HEK293 (cell line): ENCODE measurements at regions not wholly inside any gene's neighbourhood (a gene's known extent, or its start where the extent isn't known, plus 50 kb on each side); places are given as distances from the start of the nearest gene placed in this dataset.

ENCODE experiments used
- CTCF ChIA-PET: fragments of 350-600 bp; formaldehyde crosslinking; extraction: SDS; loops from one replicate; lab custom pipeline; 2021; ENCODE audit warnings: antibody characterized with exemption; lab: Yijun Ruan, JAX
- POLR2A ChIA-PET: fragments of 300-600 bp; formaldehyde crosslinking; extraction: SDS; loops from one replicate; lab custom pipeline; 2020; ENCODE audit warnings: antibody characterized with exemption, inconsistent platforms; lab: Yijun Ruan, JAX
- H3K27ac ChIP-seq: fragments of 200-500 bp; sonication (Bioruptor generic); 2 replicates; pipeline ENCODE4 v1.5.1; 2014; ENCODE audit warnings: low read depth, low read length, control low read depth, inconsistent platforms; ENCODE audit errors: extremely low read depth
- H3K36me3 ChIP-seq, 2 experiments: fragments of 200-500 bp in 1 of 2; sonication (Bioruptor generic) in 1 of 2; 1 replicate in 1 of 2; 2 replicates in 1 of 2; pipeline ENCODE4 v1.5.1; 2014 to 2017; ENCODE audit warnings: inconsistent platforms in 2 of 2, low read length in 2 of 2; ENCODE audit not compliant: control insufficient read depth in 2 of 2, insufficient read depth in 1 of 2
- H3K4me1 ChIP-seq: fragments of 200-500 bp; sonication (Bioruptor generic); 2 replicates; pipeline ENCODE4 v1.5.1; 2014; ENCODE audit warnings: mild to moderate bottlenecking, low read length, inconsistent platforms; ENCODE audit not compliant: control insufficient read depth, insufficient read depth
- H3K4me3 ChIP-seq: 2 replicates; pipeline ENCODE4 v1.5.1; 2011; ENCODE audit warnings: low read depth, mild to moderate bottlenecking, control low read depth, low read length, moderate library complexity
- H3K9me3 ChIP-seq: fragments of 200-500 bp; sonication (Bioruptor generic); 2 replicates; pipeline ENCODE4 v1.5.1; 2014; ENCODE audit warnings: low read depth, low read length, inconsistent platforms; ENCODE audit not compliant: control insufficient read depth, insufficient read depth
- FEZF1 ChIP-seq: fragments of 450-650 bp; formaldehyde crosslinking; IDR thresholded peaks from 2 replicates; pipeline ENCODE4 v1.5.1; 2016; ENCODE audit warnings: missing biosample characterization, missing genetic modification characterization
- GLI2 ChIP-seq: fragments of 450-650 bp; formaldehyde crosslinking; IDR thresholded peaks from 2 replicates; pipeline ENCODE4; 2017; ENCODE audit warnings: missing biosample characterization, missing genetic modification characterization, low read depth, borderline replicate concordance
- OVOL3 ChIP-seq: fragments of 450-650 bp; formaldehyde crosslinking; IDR thresholded peaks from 2 replicates; pipeline ENCODE4 v1.5.1; 2016; ENCODE audit warnings: missing biosample characterization, missing genetic modification characterization
- SP7 ChIP-seq: fragments of 450-650 bp; formaldehyde crosslinking; IDR thresholded peaks from 2 replicates; pipeline ENCODE4 v1.5.1; 2016; ENCODE audit warnings: missing biosample characterization, missing genetic modification characterization
- ZNF146 ChIP-seq: fragments of 450-650 bp; formaldehyde crosslinking; IDR thresholded peaks from 2 replicates; pipeline ENCODE4 v1.5.1; 2016; ENCODE audit warnings: missing biosample characterization, missing genetic modification characterization
- ZNF184 ChIP-seq: fragments of 450-650 bp; IDR thresholded peaks from 2 replicates; pipeline ENCODE4 v1.5.1; 2018; ENCODE audit warnings: missing biosample characterization, mild to moderate bottlenecking, missing genetic modification characterization
- ZNF19 ChIP-seq: fragments of 450-650 bp; formaldehyde crosslinking; IDR thresholded peaks from 2 replicates; pipeline ENCODE4; 2016; ENCODE audit warnings: missing biosample characterization, missing genetic modification characterization, low read depth
- ZNF24 ChIP-seq: fragments of 450-650 bp; formaldehyde crosslinking; IDR thresholded peaks from 2 replicates; pipeline ENCODE4 v1.5.1; 2016; ENCODE audit warnings: missing biosample characterization, missing genetic modification characterization
- ZNF350 ChIP-seq: fragments of 450-650 bp; formaldehyde crosslinking; IDR thresholded peaks from 2 replicates; pipeline ENCODE4 v1.5.0; 2017; ENCODE audit warnings: missing biosample characterization, mild to moderate bottlenecking, missing genetic modification characterization
- ZNF426 ChIP-seq: fragments of 450-650 bp; formaldehyde crosslinking; IDR thresholded peaks from 2 replicates; pipeline ENCODE4 v1.5.1; 2017; ENCODE audit warnings: missing biosample characterization, missing genetic modification characterization, mild to moderate bottlenecking, inconsistent platforms, moderate library complexity
- ZNF473 ChIP-seq: fragments of 450-650 bp; formaldehyde crosslinking; IDR thresholded peaks from 2 replicates; pipeline ENCODE4 v1.5.1; 2017; ENCODE audit warnings: missing biosample characterization, missing genetic modification characterization
- ZNF501 ChIP-seq: fragments of 450-650 bp; formaldehyde crosslinking; IDR thresholded peaks from 2 replicates; pipeline ENCODE4 v1.5.1; 2016; ENCODE audit warnings: missing biosample characterization, missing genetic modification characterization
- ZNF514 ChIP-seq: fragments of 450-650 bp; formaldehyde crosslinking; IDR thresholded peaks from 2 replicates; pipeline ENCODE4 v1.5.1; 2016; ENCODE audit warnings: missing biosample characterization, missing genetic modification characterization
- ZNF596 ChIP-seq: fragments of 450-650 bp; IDR thresholded peaks from 2 replicates; pipeline ENCODE4 v1.5.0; 2018; ENCODE audit warnings: missing biosample characterization, mild to moderate bottlenecking, missing genetic modification characterization, moderate library complexity
- ZNF658 ChIP-seq: fragments of 450-650 bp; formaldehyde crosslinking; IDR thresholded peaks from 2 replicates; pipeline ENCODE4; 2016; ENCODE audit warnings: missing biosample characterization, missing genetic modification characterization
- ZNF837 ChIP-seq: fragments of 450-650 bp; formaldehyde crosslinking; IDR thresholded peaks from 2 replicates; pipeline ENCODE4 v1.5.1; 2016; ENCODE audit warnings: missing biosample characterization, missing genetic modification characterization
- ZSCAN30 ChIP-seq: fragments of 450-650 bp; IDR thresholded peaks from 2 replicates; pipeline ENCODE4 v1.5.1; 2018; ENCODE audit warnings: missing biosample characterization, mild to moderate bottlenecking, missing genetic modification characterization, moderate library complexity
- TF ChIP-seq, protein P1 (sequence below): fragments of 450-650 bp; formaldehyde crosslinking; IDR thresholded peaks from 2 replicates; pipeline ENCODE4 v1.5.1; 2016; ENCODE audit warnings: missing biosample characterization, missing genetic modification characterization
- TF ChIP-seq, protein P2 (sequence below): IDR thresholded peaks from 2 replicates; pipeline ENCODE4 v1.6.1; 2011; ENCODE audit warnings: mild to moderate bottlenecking, low read depth, low read length, borderline replicate concordance
- TF ChIP-seq, protein P3 (sequence below): fragments of 450-650 bp; formaldehyde crosslinking; IDR thresholded peaks from 2 replicates; pipeline ENCODE4 v1.5.1; 2016; ENCODE audit warnings: missing biosample characterization, missing genetic modification characterization, borderline replicate concordance

DNA sequence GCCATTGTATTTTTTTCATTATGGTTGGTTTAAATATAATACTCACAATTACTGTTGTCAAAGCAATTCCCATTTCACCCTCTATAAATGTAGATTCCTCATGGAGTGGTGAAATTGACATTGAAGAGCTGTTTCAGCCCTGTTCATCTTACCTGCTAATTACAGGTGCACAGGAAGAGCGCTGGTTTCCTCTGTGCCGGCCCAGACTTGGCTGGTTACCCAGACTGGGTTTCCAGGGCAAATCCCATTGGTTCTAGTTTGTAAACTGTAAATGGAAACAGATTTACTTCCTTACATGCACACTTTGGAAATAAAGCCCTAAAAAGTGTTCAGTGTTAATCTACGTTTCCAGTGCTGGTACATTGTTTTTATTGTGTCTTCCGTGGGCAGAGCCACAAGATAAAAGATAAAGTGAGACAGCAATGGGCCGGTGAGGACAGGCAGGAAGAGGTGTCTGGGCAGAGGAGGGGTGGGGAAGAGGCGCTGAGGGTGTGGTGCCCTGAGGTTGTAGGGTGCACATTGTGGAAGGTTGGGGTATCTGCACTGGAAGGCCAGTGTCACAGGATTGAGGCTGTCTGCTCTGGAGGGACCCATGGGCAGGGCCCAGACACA is 71.6 kb upstream of the ZPBP start:
- Histone ChIP-seq H3K9me3 (no peaks in the 10 kb centered on the region), H3K36me3 (no peaks in the 10 kb centered on the region), H3K27ac (no peak overlapping the region), H3K4me1 (no peaks in the 10 kb centered on the region), H3K4me3 (no peak overlapping the region)
- TF ChIP-seq ZNF473 (tag by site-specific recombination), result no peak
- no peak for TF ChIP-seq ZNF146 (tag by site-specific recombination)
- no peak for TF ChIP-seq ZNF596 (tag by site-specific recombination)
- TF ChIP-seq, protein P1, sequence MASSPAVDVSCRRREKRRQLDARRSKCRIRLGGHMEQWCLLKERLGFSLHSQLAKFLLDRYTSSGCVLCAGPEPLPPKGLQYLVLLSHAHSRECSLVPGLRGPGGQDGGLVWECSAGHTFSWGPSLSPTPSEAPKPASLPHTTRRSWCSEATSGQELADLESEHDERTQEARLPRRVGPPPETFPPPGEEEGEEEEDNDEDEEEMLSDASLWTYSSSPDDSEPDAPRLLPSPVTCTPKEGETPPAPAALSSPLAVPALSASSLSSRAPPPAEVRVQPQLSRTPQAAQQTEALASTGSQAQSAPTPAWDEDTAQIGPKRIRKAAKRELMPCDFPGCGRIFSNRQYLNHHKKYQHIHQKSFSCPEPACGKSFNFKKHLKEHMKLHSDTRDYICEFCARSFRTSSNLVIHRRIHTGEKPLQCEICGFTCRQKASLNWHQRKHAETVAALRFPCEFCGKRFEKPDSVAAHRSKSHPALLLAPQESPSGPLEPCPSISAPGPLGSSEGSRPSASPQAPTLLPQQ (tag by site-specific recombination), result no peak
- TF ChIP-seq ZNF350 (tag by site-specific recombination), result no peak
- no peak for TF ChIP-seq ZNF501 (tag by site-specific recombination)
- POLR2A ChIA-PET, result no interaction called here
- CTCF ChIA-PET, result no interaction called here

DNA sequence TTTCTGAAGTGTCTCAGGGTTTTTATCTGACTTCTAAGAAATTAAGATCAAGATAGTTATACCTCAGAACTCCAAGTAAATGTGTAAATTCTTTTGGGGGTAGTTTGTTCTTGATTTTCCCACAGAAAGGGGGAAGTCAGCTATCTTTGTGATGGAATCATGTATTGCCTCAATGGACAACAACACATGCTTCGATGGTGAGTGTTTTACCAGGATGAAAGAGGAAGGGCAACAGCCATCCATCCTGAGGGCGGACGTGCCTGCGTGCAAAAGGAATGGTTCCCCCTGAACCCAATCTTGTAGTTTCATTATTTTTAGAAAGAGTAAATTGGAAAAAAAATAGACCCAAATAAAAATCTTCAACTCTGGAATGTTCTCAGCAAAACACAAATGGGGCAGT is 67.2 kb upstream of the ZPBP start:
- ChIA-PET CTCF (no interaction called here), POLR2A (no interaction called here)
- no peaks in the 10 kb centered on the region for H3K36me3 ChIP-seq
- H3K9me3 ChIP-seq, result no peaks in the 10 kb centered on the region
- H3K4me1 ChIP-seq, result no peaks in the 10 kb centered on the region
- H3K27ac ChIP-seq, result no peak overlapping the region
- TF ChIP-seq ZNF837 (tag by site-specific recombination), result no peak
- no peak for TF ChIP-seq ZNF24
- no peak for TF ChIP-seq ZNF658
- no peak for TF ChIP-seq ZNF514 (tag by site-specific recombination)
- TF ChIP-seq, protein P2, sequence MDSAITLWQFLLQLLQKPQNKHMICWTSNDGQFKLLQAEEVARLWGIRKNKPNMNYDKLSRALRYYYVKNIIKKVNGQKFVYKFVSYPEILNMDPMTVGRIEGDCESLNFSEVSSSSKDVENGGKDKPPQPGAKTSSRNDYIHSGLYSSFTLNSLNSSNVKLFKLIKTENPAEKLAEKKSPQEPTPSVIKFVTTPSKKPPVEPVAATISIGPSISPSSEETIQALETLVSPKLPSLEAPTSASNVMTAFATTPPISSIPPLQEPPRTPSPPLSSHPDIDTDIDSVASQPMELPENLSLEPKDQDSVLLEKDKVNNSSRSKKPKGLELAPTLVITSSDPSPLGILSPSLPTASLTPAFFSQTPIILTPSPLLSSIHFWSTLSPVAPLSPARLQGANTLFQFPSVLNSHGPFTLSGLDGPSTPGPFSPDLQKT, result no peak
- TF ChIP-seq SP7, result no peak
- TF ChIP-seq FEZF1 (tag by site-specific recombination), result no peak
- no peak for TF ChIP-seq ZNF184 (tag by site-specific recombination)
- TF ChIP-seq GLI2, result no peak
- TF ChIP-seq OVOL3, result no peak
- TF ChIP-seq ZSCAN30 (tag by site-specific recombination), result no peak
- TF ChIP-seq ZNF426, result no peak
- TF ChIP-seq, protein P3, sequence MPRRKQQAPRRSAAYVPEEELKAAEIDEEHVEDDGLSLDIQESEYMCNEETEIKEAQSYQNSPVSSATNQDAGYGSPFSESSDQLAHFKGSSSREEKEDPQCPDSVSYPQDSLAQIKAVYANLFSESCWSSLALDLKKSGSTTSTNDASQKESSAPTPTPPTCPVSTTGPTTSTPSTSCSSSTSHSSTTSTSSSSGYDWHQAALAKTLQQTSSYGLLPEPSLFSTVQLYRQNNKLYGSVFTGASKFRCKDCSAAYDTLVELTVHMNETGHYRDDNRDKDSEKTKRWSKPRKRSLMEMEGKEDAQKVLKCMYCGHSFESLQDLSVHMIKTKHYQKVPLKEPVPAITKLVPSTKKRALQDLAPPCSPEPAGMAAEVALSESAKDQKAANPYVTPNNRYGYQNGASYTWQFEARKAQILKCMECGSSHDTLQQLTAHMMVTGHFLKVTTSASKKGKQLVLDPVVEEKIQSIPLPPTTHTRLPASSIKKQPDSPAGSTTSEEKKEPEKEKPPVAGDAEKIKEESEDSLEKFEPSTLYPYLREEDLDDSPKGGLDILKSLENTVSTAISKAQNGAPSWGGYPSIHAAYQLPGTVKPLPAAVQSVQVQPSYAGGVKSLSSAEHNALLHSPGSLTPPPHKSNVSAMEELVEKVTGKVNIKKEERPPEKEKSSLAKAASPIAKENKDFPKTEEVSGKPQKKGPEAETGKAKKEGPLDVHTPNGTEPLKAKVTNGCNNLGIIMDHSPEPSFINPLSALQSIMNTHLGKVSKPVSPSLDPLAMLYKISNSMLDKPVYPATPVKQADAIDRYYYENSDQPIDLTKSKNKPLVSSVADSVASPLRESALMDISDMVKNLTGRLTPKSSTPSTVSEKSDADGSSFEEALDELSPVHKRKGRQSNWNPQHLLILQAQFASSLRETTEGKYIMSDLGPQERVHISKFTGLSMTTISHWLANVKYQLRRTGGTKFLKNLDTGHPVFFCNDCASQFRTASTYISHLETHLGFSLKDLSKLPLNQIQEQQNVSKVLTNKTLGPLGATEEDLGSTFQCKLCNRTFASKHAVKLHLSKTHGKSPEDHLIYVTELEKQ, result no peak
- no peak for TF ChIP-seq ZNF19 (tag by site-specific recombination)
- no peak overlapping the region for H3K4me3 ChIP-seq
